ENCODE measurements at regions not wholly inside any gene's neighbourhood (a gene's known extent, or its start where the extent isn't known, plus 50 kb on each side); places are given as distances from the start of the nearest gene placed in this dataset.

- DNase-seq: no peak
Measured at GRCh38 chr2:171225302-171225980, 64.7 kb upstream of the TLK1 start.

DNA sequence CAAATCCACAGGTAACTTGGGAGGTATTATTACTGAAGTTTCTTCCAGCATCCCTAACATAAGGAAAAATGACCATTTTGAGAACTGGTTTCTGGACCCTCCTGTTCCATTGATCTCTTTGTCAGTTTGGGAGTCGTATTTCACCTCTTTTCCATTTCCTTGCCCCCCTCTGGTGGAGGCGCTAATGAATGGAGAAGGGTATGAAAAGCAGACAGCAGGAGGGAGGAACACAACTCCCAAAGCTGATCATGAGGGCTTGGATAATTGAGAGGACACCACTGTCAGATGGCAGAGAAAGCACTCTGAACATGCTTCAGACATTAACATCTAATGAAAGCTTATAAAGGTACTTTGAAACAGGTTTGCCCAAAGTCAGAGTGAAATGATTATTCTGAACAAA, 56.6 kb upstream of the TLK1 start:
- DNase-seq: no peak

DNA sequence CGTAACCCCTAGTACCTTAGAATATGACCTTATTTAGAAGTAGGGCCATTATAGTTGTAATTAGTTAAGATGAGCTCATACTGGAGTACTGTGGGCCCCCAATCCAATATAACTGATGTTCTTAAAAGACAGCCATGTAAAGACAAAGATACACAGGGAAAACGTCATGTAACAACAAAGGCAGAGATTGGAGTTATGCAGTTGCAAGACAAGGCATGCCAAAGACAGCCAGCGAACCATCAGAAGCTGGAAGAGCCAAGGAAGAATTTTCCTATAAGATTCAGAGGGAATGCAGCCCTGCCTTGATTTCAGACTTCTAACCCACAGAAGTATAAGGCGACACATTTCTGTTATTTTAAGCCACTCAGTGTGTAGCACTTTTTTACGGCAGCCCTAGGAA, 55.9 kb upstream of the TLK1 start:
- DNase-seq: no peak

DNA sequence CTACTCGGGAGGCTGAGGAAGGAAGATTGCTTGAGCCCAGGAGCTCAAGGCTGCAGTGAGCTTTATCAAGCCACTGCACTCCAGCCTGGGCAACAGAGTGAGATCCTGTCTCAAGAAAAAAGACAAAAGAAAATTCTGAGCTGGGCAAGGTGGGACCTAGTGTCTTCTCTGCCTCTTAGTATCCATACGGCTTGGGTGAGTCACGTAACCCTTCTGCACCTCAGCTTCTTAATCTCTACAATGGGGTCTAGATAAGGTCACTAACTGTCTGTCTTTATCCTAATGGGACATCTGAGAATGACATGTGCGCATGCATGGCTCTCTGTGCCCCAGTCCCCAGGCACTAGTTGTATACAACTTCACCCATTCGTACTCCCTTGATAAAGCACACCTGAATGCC, 53.4 kb upstream of the TLK1 start:
- DNase-seq: no peak

GRCh38 chr2:171210864-171211431, 50.3 kb upstream of the TLK1 start:
- peak; percentile 43 for DNase-seq

Measured in activated CD4-positive, alpha-beta T cell treated with anti-CD3 and anti-CD28 coated beads for 48 hours (primary cell).